ENCODE measurements at regions not wholly inside any gene's neighbourhood (a gene's known extent, or its start where the extent isn't known, plus 50 kb on each side); places are given as distances from the start of the nearest gene placed in this dataset.

DNA sequence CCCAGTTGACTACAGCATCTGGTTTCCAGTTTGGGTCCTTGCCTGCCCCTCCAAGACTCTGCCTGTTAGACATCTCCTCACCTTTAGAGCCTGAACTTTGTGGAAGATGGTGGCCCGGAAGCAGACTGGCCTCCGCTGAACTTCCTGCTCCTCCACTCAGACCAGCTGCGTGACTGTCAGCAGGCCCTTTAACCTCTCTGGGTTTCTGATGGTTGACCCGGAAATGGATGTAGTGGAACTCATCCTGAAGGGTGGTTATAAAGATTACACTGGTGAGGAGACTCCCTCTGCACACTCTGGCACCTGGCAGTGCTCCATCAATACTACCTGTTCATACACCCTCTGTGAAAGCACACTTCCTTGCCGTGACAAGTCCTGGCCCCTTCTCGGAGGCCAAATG is 151.9 kb upstream of the TLE3 start:
- DNase-seq, result no peak
- H3K27ac ChIP-seq, result no peak overlapping the region
- WGBS, 2 donors, result 86 to 99% methylated on average over 6 of the region's 6 CpGs
- no peak overlapping the region for H3K4me3 ChIP-seq
- TF ChIP-seq POLR2A (IDR thresholded peaks at IDR 0.05) (no peak), CTCF (IDR thresholded peaks at IDR 0.05) (no peak)
- H3K9me3 ChIP-seq, result no peaks in the 10 kb centered on the region
- no peaks in the 10 kb centered on the region for H3K36me3 ChIP-seq (ENCODE audit: low read depth, missing control alignments)
- no peaks in the 10 kb centered on the region for H3K27me3 ChIP-seq
- peaks cover 12% of the 10 kb centered on the region for H3K4me1 ChIP-seq
- intact Hi-C loops (cut with DNase I; ENCODE audit: low total_unique reads), result no loop called here

DNA sequence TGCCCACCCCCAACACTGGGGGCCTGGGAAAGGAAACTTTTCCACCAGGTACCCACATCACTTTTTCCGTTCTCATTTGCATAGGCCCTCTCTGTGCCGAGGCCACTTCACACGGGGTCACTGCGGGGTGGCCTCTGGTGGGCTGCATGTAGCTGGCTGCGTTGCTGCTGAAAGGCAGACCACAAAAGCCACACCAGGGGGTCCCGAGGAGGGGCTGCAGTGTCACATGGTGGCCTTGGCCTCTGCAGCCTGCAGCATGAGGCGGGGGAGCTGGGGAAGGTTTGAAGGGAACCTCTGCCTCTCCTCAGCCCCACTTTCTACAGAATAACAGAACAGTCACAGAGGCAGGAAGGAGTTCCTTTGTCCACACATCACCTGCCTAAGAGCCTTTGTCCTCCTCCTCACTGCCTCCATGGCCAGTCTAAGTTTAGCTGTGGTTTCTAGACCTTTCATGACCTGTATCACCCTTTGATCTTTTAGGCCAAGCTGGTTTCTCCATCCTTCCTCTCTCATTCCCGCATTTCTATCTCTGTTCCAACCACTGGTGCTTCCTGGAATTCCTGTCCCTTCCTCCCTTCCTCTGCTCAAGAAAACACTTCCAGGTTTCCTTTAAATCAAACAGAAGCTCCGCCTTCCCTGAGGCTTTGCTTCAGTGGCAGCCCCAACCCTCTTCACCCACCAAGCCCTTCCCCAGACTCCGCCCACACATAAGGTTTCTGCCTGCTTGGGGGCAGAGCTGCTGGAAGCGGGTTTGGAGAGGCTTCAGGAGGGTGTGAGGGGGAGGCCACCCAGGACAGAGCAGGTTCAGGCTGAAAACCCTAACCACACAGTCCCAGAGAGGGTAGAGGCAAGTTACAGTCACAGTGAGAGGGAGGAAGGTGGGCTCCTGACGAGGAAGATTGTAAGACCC is 150.7 kb upstream of the TLE3 start:
- no peak for DNase-seq

DNA sequence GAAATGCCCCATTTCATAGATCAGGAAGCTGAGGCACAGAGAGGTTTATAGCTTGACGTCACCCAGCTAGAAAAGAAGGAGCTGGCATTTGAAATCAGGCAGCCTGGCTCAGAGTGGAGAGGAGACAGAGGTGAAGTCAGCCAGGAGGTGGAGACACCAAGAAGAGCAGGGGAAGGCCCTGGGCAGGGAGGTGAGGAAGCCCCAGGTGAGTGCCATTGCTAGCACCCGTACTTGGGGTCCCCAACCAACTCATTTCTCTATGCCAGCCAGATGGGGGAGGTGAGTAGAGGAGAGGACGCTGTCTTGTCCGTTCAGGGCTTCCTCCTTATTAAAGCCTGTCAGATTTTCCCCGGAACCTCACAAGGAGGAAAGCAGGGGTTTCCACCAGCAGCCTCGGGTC is 149.6 kb upstream of the TLE3 start:
- intact Hi-C loops (cut with DNase I; ENCODE audit: low total_unique reads), result no loop called here
- DNase-seq, result no peak
- Histone ChIP-seq H3K27ac (no peak overlapping the region), H3K4me1 (peaks cover 12% of the 10 kb centered on the region), H3K27me3 (no peaks in the 10 kb centered on the region), H3K9me3 (no peaks in the 10 kb centered on the region), H3K36me3 (ENCODE audit: low read depth, missing control alignments) (no peaks in the 10 kb centered on the region), H3K4me3 (no peak overlapping the region)
- WGBS, 2 donors, result 85 to 92% methylated on average over 4 to 6 of the region's 6 CpGs
- no peak for TF ChIP-seq POLR2A (IDR thresholded peaks at IDR 0.05)
- no peak for TF ChIP-seq CTCF (IDR thresholded peaks at IDR 0.05)

More for the DNA sequence above, 150.7 kb upstream of the TLE3 start:
- no peak overlapping the region for H3K27ac ChIP-seq
- WGBS, 2 donors, result 90 to 91% methylated on average over 10 to 12 of the region's 12 CpGs
- no peaks in the 10 kb centered on the region for H3K9me3 ChIP-seq
- intact Hi-C loops (cut with DNase I; ENCODE audit: low total_unique reads), result no loop called here
- peaks cover 12% of the 10 kb centered on the region for H3K4me1 ChIP-seq
- no peaks in the 10 kb centered on the region for H3K27me3 ChIP-seq
- H3K4me3 ChIP-seq, result no peak overlapping the region
- no peaks in the 10 kb centered on the region for H3K36me3 ChIP-seq (ENCODE audit: low read depth, missing control alignments)
- no peak for TF ChIP-seq CTCF (IDR thresholded peaks at IDR 0.05)
- no peak for TF ChIP-seq POLR2A (IDR thresholded peaks at IDR 0.05)

DNA sequence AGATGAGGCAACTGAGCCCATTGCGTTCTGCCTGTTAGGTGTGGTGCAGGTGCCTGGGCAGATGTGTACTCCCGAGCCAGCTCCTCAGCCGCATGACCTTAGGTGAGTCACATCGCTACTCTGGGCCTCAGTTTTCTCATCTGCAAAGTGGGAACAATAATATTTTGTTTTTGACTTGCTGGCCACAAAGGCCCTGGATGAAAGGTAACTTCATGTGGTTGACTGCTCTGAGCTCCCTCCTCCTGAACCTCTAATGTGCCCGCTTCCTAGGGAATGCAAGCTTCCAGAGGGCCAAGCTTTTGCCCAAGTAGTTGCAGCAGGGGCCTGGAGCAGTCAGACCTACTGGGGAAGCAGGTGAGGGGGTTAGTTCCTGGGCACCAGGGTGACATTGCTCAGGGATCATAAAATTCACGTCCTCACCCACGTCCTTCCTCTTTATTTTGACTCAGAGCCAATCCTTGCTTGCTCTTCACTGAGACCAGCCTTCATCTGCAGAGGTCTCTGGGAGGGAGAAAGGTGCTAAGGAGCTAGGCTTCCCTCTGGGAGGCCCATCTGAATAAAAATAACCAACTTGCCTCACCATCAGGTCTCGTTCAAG is 149.0 kb upstream of the TLE3 start:
- TF ChIP-seq CTCF (IDR thresholded peaks at IDR 0.05), result no peak
- no peak for TF ChIP-seq POLR2A (IDR thresholded peaks at IDR 0.05)
- WGBS, 2 donors, result 93 to 95% methylated on average over 8 of the region's 8 CpGs
- no peaks in the 10 kb centered on the region for H3K9me3 ChIP-seq
- no peak for DNase-seq
- H3K4me1 ChIP-seq, result peaks cover 12% of the 10 kb centered on the region
- no peak overlapping the region for H3K27ac ChIP-seq
- intact Hi-C loops (cut with DNase I; ENCODE audit: low total_unique reads), result no loop called here
- no peaks in the 10 kb centered on the region for H3K36me3 ChIP-seq (ENCODE audit: low read depth, missing control alignments)
- H3K4me3 ChIP-seq, result no peak overlapping the region
- no peaks in the 10 kb centered on the region for H3K27me3 ChIP-seq
